ENCODE measurements at regions not wholly inside any gene's neighbourhood (a gene's known extent, or its start where the extent isn't known, plus 50 kb on each side); places are given as distances from the start of the nearest gene placed in this dataset.

DNA sequence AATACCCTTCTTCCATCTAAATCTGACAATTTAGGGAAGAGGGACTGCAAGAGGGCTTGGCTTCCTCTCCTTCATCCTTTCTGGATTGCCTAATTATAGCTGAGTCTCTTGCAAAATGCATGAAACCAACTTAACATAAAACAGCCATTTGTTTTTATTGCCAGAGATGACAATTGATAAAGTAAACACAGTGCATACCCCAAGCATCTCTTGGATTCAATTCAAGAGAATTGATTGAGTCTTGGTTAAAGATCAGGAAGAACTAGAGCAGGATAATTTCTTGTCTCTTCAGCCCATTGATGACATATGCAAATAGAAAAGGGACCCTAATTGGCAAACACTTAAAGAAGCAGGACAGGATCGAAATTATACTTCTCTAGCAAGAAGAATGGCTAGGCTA, 617.1 kb upstream of the PTBP2 start:
- H3K79me2 ChIP-seq (ENCODE audit: control insufficient read depth, insufficient read depth, low read length): no peaks in the 10 kb centered on the region
- no peaks in the 10 kb centered on the region for H3K36me3 ChIP-seq (ENCODE audit: control insufficient read depth, insufficient read depth, low read length)
- no peaks in the 10 kb centered on the region for H3K9me1 ChIP-seq (ENCODE audit: control insufficient read depth, insufficient read depth, low read length)
- no peak overlapping the region for H3K4me3 ChIP-seq
- H3K9me3 ChIP-seq (replicated peaks; ENCODE audit: control insufficient read depth, insufficient read depth, low read depth, low read length): no peaks in the 10 kb centered on the region
- H3K4me2 ChIP-seq (ENCODE audit: insufficient read depth, low read length): no peak overlapping the region
- TF ChIP-seq ZNF175 (CRISPR knock-in tag; IDR thresholded peaks at IDR 0.05; ENCODE audit: low read depth) (no peak), HNRNPL (IDR thresholded peaks at IDR 0.05; ENCODE audit: low read depth, low read length) (no peak), YY1 (IDR thresholded peaks at IDR 0.05; ENCODE audit: borderline replicate concordance in 1 of 3, control insufficient read depth in 1 of 3, extremely low read depth in 1 of 3, insufficient read depth in 3 of 3, insufficient read length in 1 of 3, insufficient replicate concordance in 2 of 3, low read depth in 1 of 3, low read length in 2 of 3) (no peak), ADNP (tag; IDR thresholded peaks at IDR 0.05) (no peak), MIER1 (IDR thresholded peaks at IDR 0.05; ENCODE audit: low read depth) (no peak), NONO (IDR thresholded peaks at IDR 0.05; ENCODE audit: low read depth in 2 of 2, low read length in 1 of 2) (no peak), DDX20 (tag; IDR thresholded peaks at IDR 0.05; ENCODE audit: low read depth) (no peak)
- TF ChIP-seq, protein P1, sequence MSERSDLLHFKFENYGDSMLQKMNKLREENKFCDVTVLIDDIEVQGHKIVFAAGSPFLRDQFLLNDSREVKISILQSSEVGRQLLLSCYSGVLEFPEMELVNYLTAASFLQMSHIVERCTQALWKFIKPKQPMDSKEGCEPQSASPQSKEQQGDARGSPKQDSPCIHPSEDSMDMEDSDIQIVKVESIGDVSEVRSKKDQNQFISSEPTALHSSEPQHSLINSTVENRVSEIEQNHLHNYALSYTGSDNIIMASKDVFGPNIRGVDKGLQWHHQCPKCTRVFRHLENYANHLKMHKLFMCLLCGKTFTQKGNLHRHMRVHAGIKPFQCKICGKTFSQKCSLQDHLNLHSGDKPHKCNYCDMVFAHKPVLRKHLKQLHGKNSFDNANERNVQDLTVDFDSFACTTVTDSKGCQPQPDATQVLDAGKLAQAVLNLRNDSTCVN (CRISPR knock-in tag; IDR thresholded peaks at IDR 0.05): no peak
- TF ChIP-seq, protein P2, sequence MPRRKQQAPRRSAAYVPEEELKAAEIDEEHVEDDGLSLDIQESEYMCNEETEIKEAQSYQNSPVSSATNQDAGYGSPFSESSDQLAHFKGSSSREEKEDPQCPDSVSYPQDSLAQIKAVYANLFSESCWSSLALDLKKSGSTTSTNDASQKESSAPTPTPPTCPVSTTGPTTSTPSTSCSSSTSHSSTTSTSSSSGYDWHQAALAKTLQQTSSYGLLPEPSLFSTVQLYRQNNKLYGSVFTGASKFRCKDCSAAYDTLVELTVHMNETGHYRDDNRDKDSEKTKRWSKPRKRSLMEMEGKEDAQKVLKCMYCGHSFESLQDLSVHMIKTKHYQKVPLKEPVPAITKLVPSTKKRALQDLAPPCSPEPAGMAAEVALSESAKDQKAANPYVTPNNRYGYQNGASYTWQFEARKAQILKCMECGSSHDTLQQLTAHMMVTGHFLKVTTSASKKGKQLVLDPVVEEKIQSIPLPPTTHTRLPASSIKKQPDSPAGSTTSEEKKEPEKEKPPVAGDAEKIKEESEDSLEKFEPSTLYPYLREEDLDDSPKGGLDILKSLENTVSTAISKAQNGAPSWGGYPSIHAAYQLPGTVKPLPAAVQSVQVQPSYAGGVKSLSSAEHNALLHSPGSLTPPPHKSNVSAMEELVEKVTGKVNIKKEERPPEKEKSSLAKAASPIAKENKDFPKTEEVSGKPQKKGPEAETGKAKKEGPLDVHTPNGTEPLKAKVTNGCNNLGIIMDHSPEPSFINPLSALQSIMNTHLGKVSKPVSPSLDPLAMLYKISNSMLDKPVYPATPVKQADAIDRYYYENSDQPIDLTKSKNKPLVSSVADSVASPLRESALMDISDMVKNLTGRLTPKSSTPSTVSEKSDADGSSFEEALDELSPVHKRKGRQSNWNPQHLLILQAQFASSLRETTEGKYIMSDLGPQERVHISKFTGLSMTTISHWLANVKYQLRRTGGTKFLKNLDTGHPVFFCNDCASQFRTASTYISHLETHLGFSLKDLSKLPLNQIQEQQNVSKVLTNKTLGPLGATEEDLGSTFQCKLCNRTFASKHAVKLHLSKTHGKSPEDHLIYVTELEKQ (CRISPR knock-in tag; IDR thresholded peaks at IDR 0.05): no peak
- BruUV-seq (replicated peaks): no TSS peak
- in situ Hi-C loops (cut with MboI): no loop called here
- no peaks in the 10 kb centered on the region for H4K20me1 ChIP-seq (replicated peaks; ENCODE audit: control insufficient read depth, insufficient read depth, low read length)
- ChIA-PET POLR2A (no interaction called here), CTCF (ENCODE audit: low intra/inter-chr PET ratio) (no interaction called here)
- H3K4me1 ChIP-seq (replicated peaks in 1 of 2; ENCODE audit: control insufficient read depth in 2 of 2, insufficient read depth in 2 of 2, low read length in 2 of 2): no peaks in the 10 kb centered on the region
- no peak overlapping the region for H2AFZ ChIP-seq (ENCODE audit: low read depth, low read length)
- no peak for FAIRE-seq
- no peak for ATAC-seq
- H3K27me3 ChIP-seq (ENCODE audit: control insufficient read depth in 2 of 2, insufficient read depth in 2 of 2, low read length in 2 of 2): no peaks in the 10 kb centered on the region
- H3K27ac ChIP-seq (ENCODE audit: extremely low read depth, low read depth, low read length): no peak overlapping the region
- DNase-seq (ENCODE audit: extremely low read depth in 1 of 4, low spot score in 3 of 4): no peak
- H3K9ac ChIP-seq (ENCODE audit: insufficient read depth in 1 of 2, low read depth in 2 of 2, low read length in 2 of 2): no peak overlapping the region
- intact Hi-C loops (cut with micrococcal nuclease): no loop called here
- WGBS (ENCODE audit: insufficient coverage, low coverage, missing lambda C conversion rate): 0% methylated on average over 1 of the region's 1 CpG
